22Rv1 (cell line): ENCODE measurements at regions not wholly inside any gene's neighbourhood (a gene's known extent, or its start where the extent isn't known, plus 50 kb on each side); places are given as distances from the start of the nearest gene placed in this dataset.

Experiments used
- H3K27ac ChIP-seq: fragments of 450-650 bp; 2 replicates; pipeline ENCODE4 v1.5.1; 2017
- CTCF ChIP-seq: fragments of 450-650 bp; IDR thresholded peaks from 2 replicates; pipeline ENCODE4 v1.5.1; 2017; ENCODE audit warnings: mild to moderate bottlenecking
- ZFX ChIP-seq: fragments of 450-650 bp; IDR thresholded peaks from 2 replicates; pipeline ENCODE4 v1.6.1; 2017; ENCODE audit warnings: antibody characterized with exemption, borderline replicate concordance

GRCh38 chr5:147062427-147062826 lies 172.4 kb upstream of the STK32A start:
- TF ChIP-seq CTCF (no peak), ZFX (no peak)
- H3K27ac ChIP-seq, result peak overlapping the region; percentile 39

- TF ChIP-seq CTCF (no peak), ZFX (no peak)
- no peak overlapping the region for H3K27ac ChIP-seq
Observed at GRCh38 chr5:147063943-147064342, 170.9 kb upstream of the STK32A start.

GRCh38 chr5:147065071-147065470 lies 169.8 kb upstream of the STK32A start:
- TF ChIP-seq CTCF (no peak), ZFX (no peak)
- H3K27ac ChIP-seq, result no peak overlapping the region

GRCh38 chr5:147068998-147069397 lies 165.8 kb upstream of the STK32A start:
- H3K27ac ChIP-seq, result no peak overlapping the region

GRCh38 chr5:147072622-147073021 lies 162.2 kb upstream of the STK32A start:
- peak overlapping the region; percentile 88 for H3K27ac ChIP-seq
- TF ChIP-seq CTCF, result no peak
- no peak for TF ChIP-seq ZFX

More at GRCh38 chr5:147068998-147069397, 165.8 kb upstream of the STK32A start:
- no peak for TF ChIP-seq CTCF
- no peak for TF ChIP-seq ZFX

- H3K27ac ChIP-seq, result peak overlapping the region; percentile 88
- TF ChIP-seq ZFX (no peak), CTCF (no peak)
Observed at GRCh38 chr5:147073098-147073497, 161.7 kb upstream of the STK32A start.

GRCh38 chr5:147075187-147075586 lies 159.6 kb upstream of the STK32A start:
- TF ChIP-seq CTCF (no peak), ZFX (no peak)
- H3K27ac ChIP-seq, result no peak overlapping the region
